ENCODE measurements at regions not wholly inside any gene's neighbourhood (a gene's known extent, or its start where the extent isn't known, plus 50 kb on each side); places are given as distances from the start of the nearest gene placed in this dataset.
A peak's percentile ranks its signal among the peaks of the same experiment; 100 is the strongest.

- ATAC-seq (replicated peaks in 1 of 4): peak in 2 of 4 experiments; percentile 23 to 56
- Histone ChIP-seq H3K4me3 (ENCODE audit: control insufficient read depth in 1 of 2, extremely low read depth in 1 of 2, low read length in 1 of 2) (no peak overlapping the region), H3K27ac (ENCODE audit: low read length) (no peak overlapping the region), H3K4me1 (ENCODE audit: control insufficient read depth in 1 of 2, extremely low read depth in 1 of 2, insufficient read depth in 2 of 2, low read length in 2 of 2) (no peaks in the 10 kb centered on the region), H3K9me3 (no peaks in the 10 kb centered on the region), H3K36me3 (ENCODE audit: control insufficient read depth in 2 of 2, extremely low read depth in 1 of 2, insufficient read depth in 1 of 2, low read length in 1 of 2) (no peaks in the 10 kb centered on the region), H3K27me3 (replicated peaks in 1 of 2; ENCODE audit: control insufficient read depth in 2 of 2, extremely low read depth in 1 of 2, insufficient read depth in 2 of 2, low read length in 1 of 2) (no peaks in the 10 kb centered on the region)
- 31% methylated on average over 2 of the region's 5 CpGs for WGBS (ENCODE audit: insufficient coverage)
- H3K27ac Mint-ChIP-seq: peak overlapping the region in 1 of 2 donors; percentile 17
- ChIA-PET POLR2A (no interaction called here), CTCF (no interaction called here)
- H3K27me3 Mint-ChIP-seq: no peaks in the 10 kb centered on the region
- no peak overlapping the region for H3K4me3 Mint-ChIP-seq
- H3K4me1 Mint-ChIP-seq: peaks cover 6 to 10% (median 8%) of the 10 kb centered on the region in 3 donors
- H3K9me3 Mint-ChIP-seq: no peaks in the 10 kb centered on the region
- peak in 1 of 35 experiments; percentile 3 for DNase-seq
- H3K36me3 Mint-ChIP-seq: no peaks in the 10 kb centered on the region
These were observed 71.0 kb upstream of the MOCS2 start for GRCh38 chr5:53180538-53180937.

GRCh38 chr5:53180991-53181390 lies 71.4 kb upstream of the MOCS2 start:
- H3K27ac Mint-ChIP-seq: no peak overlapping the region

GRCh38 chr5:53183880-53184279 lies 74.3 kb upstream of the MOCS2 start:
- Mint-ChIP-seq H3K4me3 (no peak overlapping the region), H3K9me3 (peaks cover 8 to 12% (median 9%) of the 10 kb centered on the region in 3 donors), H3K27ac (no peak overlapping the region), H3K36me3 (no peaks in the 10 kb centered on the region), H3K4me1 (peaks cover 6 to 10% (median 8%) of the 10 kb centered on the region in 3 donors), H3K27me3 (no peaks in the 10 kb centered on the region)
- ATAC-seq (replicated peaks in 1 of 4) (no peak), DNase-seq (no peak)
- H3K27ac ChIP-seq (ENCODE audit: low read length): no peak overlapping the region
- no peaks in the 10 kb centered on the region for H3K9me3 ChIP-seq
- ChIA-PET CTCF (no interaction called here), POLR2A (no interaction called here)
- no peaks in the 10 kb centered on the region for H3K27me3 ChIP-seq (replicated peaks in 1 of 2; ENCODE audit: control insufficient read depth in 2 of 2, extremely low read depth in 1 of 2, insufficient read depth in 2 of 2, low read length in 1 of 2)
- H3K4me3 ChIP-seq (ENCODE audit: control insufficient read depth in 1 of 2, extremely low read depth in 1 of 2, low read length in 1 of 2): no peak overlapping the region
- no CpG with 5 or more reads among the region's 2 CpGs for WGBS (ENCODE audit: insufficient coverage)
- no peaks in the 10 kb centered on the region for H3K36me3 ChIP-seq (ENCODE audit: control insufficient read depth in 2 of 2, extremely low read depth in 1 of 2, insufficient read depth in 1 of 2, low read length in 1 of 2)
- no peaks in the 10 kb centered on the region for H3K4me1 ChIP-seq (ENCODE audit: control insufficient read depth in 1 of 2, extremely low read depth in 1 of 2, insufficient read depth in 2 of 2, low read length in 2 of 2)

More at GRCh38 chr5:53180991-53181390, 71.4 kb upstream of the MOCS2 start:
- H3K4me1 ChIP-seq (ENCODE audit: control insufficient read depth in 1 of 2, extremely low read depth in 1 of 2, insufficient read depth in 2 of 2, low read length in 2 of 2): no peaks in the 10 kb centered on the region
- WGBS (ENCODE audit: insufficient coverage): no CpG with 5 or more reads among the region's 1 CpG
- H3K36me3 ChIP-seq (ENCODE audit: control insufficient read depth in 2 of 2, extremely low read depth in 1 of 2, insufficient read depth in 1 of 2, low read length in 1 of 2): no peaks in the 10 kb centered on the region
- Mint-ChIP-seq H3K9me3 (peaks cover 0 to 3% (median 3%) of the 10 kb centered on the region in 3 donors), H3K27me3 (no peaks in the 10 kb centered on the region), H3K4me1 (peaks cover 6 to 10% (median 8%) of the 10 kb centered on the region in 3 donors), H3K4me3 (no peak overlapping the region), H3K36me3 (no peaks in the 10 kb centered on the region)
- no peaks in the 10 kb centered on the region for H3K9me3 ChIP-seq
- no peak overlapping the region for H3K4me3 ChIP-seq (ENCODE audit: control insufficient read depth in 1 of 2, extremely low read depth in 1 of 2, low read length in 1 of 2)
- POLR2A ChIA-PET: no interaction called here
- DNase-seq (no peak), ATAC-seq (replicated peaks in 1 of 4) (no peak)
- no peak overlapping the region for H3K27ac ChIP-seq (ENCODE audit: low read length)
- no peaks in the 10 kb centered on the region for H3K27me3 ChIP-seq (replicated peaks in 1 of 2; ENCODE audit: control insufficient read depth in 2 of 2, extremely low read depth in 1 of 2, insufficient read depth in 2 of 2, low read length in 1 of 2)
- CTCF ChIA-PET: no interaction called here

- H3K27me3 ChIP-seq (replicated peaks in 1 of 2; ENCODE audit: control insufficient read depth in 2 of 2, extremely low read depth in 1 of 2, insufficient read depth in 2 of 2, low read length in 1 of 2): peaks cover 0 to 11% of the 10 kb centered on the region in 2 experiments
- H3K27ac Mint-ChIP-seq: no peak overlapping the region
- H3K27me3 Mint-ChIP-seq: peaks cover 11 to 21% of the 10 kb centered on the region in 2 donors
- POLR2A ChIA-PET: no interaction called here
- H3K9me3 Mint-ChIP-seq: peaks cover 6 to 14% (median 6%) of the 10 kb centered on the region in 3 donors
- ATAC-seq (replicated peaks in 1 of 4) (no peak), DNase-seq (no peak)
- CTCF ChIA-PET: interaction anchor here in 1 of 2 donors (0.6 kb wide), 1 partner anchor 1120 kb away, joined by 6 read pairs; no protein-coding TSS in a partner anchor
- no peaks in the 10 kb centered on the region for H3K4me1 ChIP-seq (ENCODE audit: control insufficient read depth in 1 of 2, extremely low read depth in 1 of 2, insufficient read depth in 2 of 2, low read length in 2 of 2)
- H3K36me3 Mint-ChIP-seq: no peaks in the 10 kb centered on the region
- no peaks in the 10 kb centered on the region for H3K36me3 ChIP-seq (ENCODE audit: control insufficient read depth in 2 of 2, extremely low read depth in 1 of 2, insufficient read depth in 1 of 2, low read length in 1 of 2)
- H3K4me1 Mint-ChIP-seq: no peaks in the 10 kb centered on the region
- WGBS (ENCODE audit: insufficient coverage): no CpG with 5 or more reads among the region's 4 CpGs
- no peaks in the 10 kb centered on the region for H3K9me3 ChIP-seq
- no peak overlapping the region for H3K27ac ChIP-seq (ENCODE audit: low read length)
- no peak overlapping the region for H3K4me3 Mint-ChIP-seq
- no peak overlapping the region for H3K4me3 ChIP-seq (ENCODE audit: control insufficient read depth in 1 of 2, extremely low read depth in 1 of 2, low read length in 1 of 2)
These were observed 82.1 kb upstream of the MOCS2 start for GRCh38 chr5:53191548-53192165.

GRCh38 chr5:53194086-53194485 lies 84.5 kb upstream of the MOCS2 start:
- Histone ChIP-seq H3K9me3 (no peaks in the 10 kb centered on the region), H3K27ac (ENCODE audit: low read length) (no peak overlapping the region), H3K4me3 (ENCODE audit: control insufficient read depth in 1 of 2, extremely low read depth in 1 of 2, low read length in 1 of 2) (no peak overlapping the region), H3K4me1 (ENCODE audit: control insufficient read depth in 1 of 2, extremely low read depth in 1 of 2, insufficient read depth in 2 of 2, low read length in 2 of 2) (no peaks in the 10 kb centered on the region), H3K36me3 (ENCODE audit: control insufficient read depth in 2 of 2, extremely low read depth in 1 of 2, insufficient read depth in 1 of 2, low read length in 1 of 2) (no peaks in the 10 kb centered on the region), H3K27me3 (replicated peaks in 1 of 2; ENCODE audit: control insufficient read depth in 2 of 2, extremely low read depth in 1 of 2, insufficient read depth in 2 of 2, low read length in 1 of 2) (peaks cover 0 to 11% of the 10 kb centered on the region in 2 experiments)
- DNase-seq (no peak), ATAC-seq (replicated peaks in 1 of 4) (no peak)
- H3K4me1 Mint-ChIP-seq: no peaks in the 10 kb centered on the region
- peaks cover 11 to 29% of the 10 kb centered on the region in 2 donors for H3K27me3 Mint-ChIP-seq
- no peak overlapping the region for H3K27ac Mint-ChIP-seq
- H3K36me3 Mint-ChIP-seq: no peaks in the 10 kb centered on the region
- peaks cover 2 to 6% (median 4%) of the 10 kb centered on the region in 3 donors for H3K9me3 Mint-ChIP-seq
- H3K4me3 Mint-ChIP-seq: no peak overlapping the region
- POLR2A ChIA-PET: no interaction called here
- CTCF ChIA-PET: no interaction called here
- WGBS (ENCODE audit: insufficient coverage): no CpG with 5 or more reads among the region's 2 CpGs

- DNase-seq (no peak), ATAC-seq (replicated peaks in 1 of 4) (no peak)
- H3K27me3 Mint-ChIP-seq: peaks cover 2 to 12% of the 10 kb centered on the region in 2 donors
- H3K4me1 Mint-ChIP-seq: no peaks in the 10 kb centered on the region
- H3K27ac Mint-ChIP-seq: no peak overlapping the region
- H3K27me3 ChIP-seq (replicated peaks in 1 of 2; ENCODE audit: control insufficient read depth in 2 of 2, extremely low read depth in 1 of 2, insufficient read depth in 2 of 2, low read length in 1 of 2): no peaks in the 10 kb centered on the region
- no peaks in the 10 kb centered on the region for H3K36me3 Mint-ChIP-seq
- POLR2A ChIA-PET: no interaction called here
- no peaks in the 10 kb centered on the region for H3K36me3 ChIP-seq (ENCODE audit: control insufficient read depth in 2 of 2, extremely low read depth in 1 of 2, insufficient read depth in 1 of 2, low read length in 1 of 2)
- no peaks in the 10 kb centered on the region for H3K9me3 ChIP-seq
- H3K27ac ChIP-seq (ENCODE audit: low read length): no peak overlapping the region
- no peak overlapping the region for H3K4me3 Mint-ChIP-seq
- no peak overlapping the region for H3K4me3 ChIP-seq (ENCODE audit: control insufficient read depth in 1 of 2, extremely low read depth in 1 of 2, low read length in 1 of 2)
- no peaks in the 10 kb centered on the region for H3K4me1 ChIP-seq (ENCODE audit: control insufficient read depth in 1 of 2, extremely low read depth in 1 of 2, insufficient read depth in 2 of 2, low read length in 2 of 2)
- no peaks in the 10 kb centered on the region for H3K9me3 Mint-ChIP-seq
- CTCF ChIA-PET: no interaction called here
These were observed 90.3 kb upstream of the MOCS2 start for GRCh38 chr5:53199882-53200281.

GRCh38 chr5:53200306-53200705 lies 90.7 kb upstream of the MOCS2 start:
- Mint-ChIP-seq H3K4me1 (no peaks in the 10 kb centered on the region), H3K36me3 (no peaks in the 10 kb centered on the region), H3K27me3 (peaks cover 0 to 10% of the 10 kb centered on the region in 2 donors), H3K4me3 (no peak overlapping the region), H3K9me3 (no peaks in the 10 kb centered on the region), H3K27ac (no peak overlapping the region)
- Histone ChIP-seq H3K4me1 (ENCODE audit: control insufficient read depth in 1 of 2, extremely low read depth in 1 of 2, insufficient read depth in 2 of 2, low read length in 2 of 2) (no peaks in the 10 kb centered on the region), H3K4me3 (ENCODE audit: control insufficient read depth in 1 of 2, extremely low read depth in 1 of 2, low read length in 1 of 2) (no peak overlapping the region), H3K27me3 (replicated peaks in 1 of 2; ENCODE audit: control insufficient read depth in 2 of 2, extremely low read depth in 1 of 2, insufficient read depth in 2 of 2, low read length in 1 of 2) (peaks cover 0 to 2% of the 10 kb centered on the region in 2 experiments), H3K27ac (ENCODE audit: low read length) (no peak overlapping the region), H3K36me3 (ENCODE audit: control insufficient read depth in 2 of 2, extremely low read depth in 1 of 2, insufficient read depth in 1 of 2, low read length in 1 of 2) (no peaks in the 10 kb centered on the region), H3K9me3 (no peaks in the 10 kb centered on the region)
- CTCF ChIA-PET: no interaction called here
- 76% methylated on average over 8 of the region's 8 CpGs for WGBS (ENCODE audit: insufficient coverage)
- no peak for DNase-seq
- POLR2A ChIA-PET: no interaction called here
- ATAC-seq (replicated peaks in 1 of 4): no peak

Data from T-cell (primary cell).